ENCODE measurements at regions not wholly inside any gene's neighbourhood (a gene's known extent, or its start where the extent isn't known, plus 50 kb on each side); places are given as distances from the start of the nearest gene placed in this dataset.
"Not testable (repeated sequence)": the region's sequence is repeated elsewhere in the genome, so short reads cannot be mapped to it uniquely, and the experiment has no call there.

DNA sequence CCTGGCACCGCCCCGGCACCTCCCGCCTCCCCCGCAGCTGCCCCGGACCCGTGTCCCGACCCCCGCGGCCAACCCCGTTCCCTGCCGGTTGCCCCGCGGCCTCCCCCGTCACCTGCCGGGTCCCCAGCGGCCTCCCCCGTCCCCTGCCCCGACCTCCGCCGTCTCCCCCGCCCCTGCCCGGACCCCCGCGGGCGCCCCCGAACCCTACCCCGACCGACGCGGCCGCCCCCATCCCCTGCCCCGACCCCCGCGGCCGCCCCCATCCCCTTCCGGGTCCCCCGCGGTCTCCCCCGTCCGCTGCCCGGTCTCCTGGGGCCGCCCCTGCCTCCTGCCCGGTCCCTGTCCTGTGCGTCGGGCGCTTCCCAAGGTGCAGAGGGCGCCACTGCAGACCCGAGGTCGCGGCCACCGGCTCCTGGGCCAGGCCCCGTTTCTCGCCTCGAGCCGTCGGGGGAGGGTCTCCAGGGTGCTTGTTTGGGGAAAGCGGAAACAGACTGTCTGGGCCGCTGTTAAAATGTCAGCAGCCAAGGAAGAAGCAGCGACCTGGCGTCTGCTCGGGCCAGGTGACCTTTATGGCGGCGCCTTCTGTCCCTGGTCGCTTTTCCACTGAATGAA is 51.6 kb upstream of the APOD start:
- not testable (repeated sequence) for DNase-seq

DNA sequence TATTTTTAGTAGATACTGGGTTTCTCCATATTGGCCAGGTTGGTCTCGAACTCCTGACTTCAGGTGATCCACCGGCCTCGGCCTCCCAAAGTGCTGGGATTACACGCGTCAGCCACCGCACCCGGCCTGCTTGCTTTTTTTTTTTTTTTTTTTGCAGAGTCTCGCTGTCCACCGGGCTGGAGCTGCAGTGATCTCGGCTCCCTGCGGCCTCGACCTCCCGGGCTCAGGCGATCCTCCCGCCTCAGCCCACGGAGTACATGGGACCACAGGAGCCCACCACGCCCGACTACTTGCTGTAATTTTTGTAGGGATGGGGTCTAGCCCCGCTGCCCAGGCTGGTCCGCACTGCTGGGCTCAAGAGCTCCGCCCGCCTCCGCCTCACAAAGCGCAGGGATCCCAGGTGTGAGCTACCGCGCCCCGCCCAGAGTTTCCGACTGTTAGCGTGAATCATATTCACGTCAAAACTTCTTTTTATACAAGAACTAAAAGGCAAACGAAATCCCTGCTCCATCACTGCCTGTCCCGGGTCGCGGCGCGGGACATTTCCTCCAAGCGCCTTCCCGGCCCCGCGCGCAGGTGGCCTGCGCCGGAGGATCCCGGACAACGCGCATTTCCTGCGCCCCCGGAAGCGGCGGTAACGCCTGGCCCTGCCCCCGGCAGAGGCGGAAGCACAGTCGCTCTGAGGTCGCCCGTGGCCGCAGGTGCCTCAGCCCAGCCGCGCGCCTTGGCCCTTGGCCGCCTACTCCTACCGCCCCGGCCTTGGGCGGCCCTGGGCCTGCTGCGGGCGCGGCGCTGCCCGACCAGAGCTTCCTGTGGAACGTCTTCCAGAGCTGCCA is 50.9 kb upstream of the APOD start:
- DNase-seq, result not testable (repeated sequence)

Data from right lung (tissue), 2 donors.